HepG2 (cell line): ENCODE measurements at regions not wholly inside any gene's neighbourhood (a gene's known extent, or its start where the extent isn't known, plus 50 kb on each side); places are given as distances from the start of the nearest gene placed in this dataset.
A peak's percentile ranks its signal among the peaks of the same experiment; 100 is the strongest.

Experiments used
- ETV6 ChIP-seq: sonication (generic); formaldehyde crosslinking; conservative IDR thresholded peaks from 2 replicates; pipeline ENCODE4 v1.4.0; 2020; ENCODE audit warnings: missing genetic modification reagents
- HES4 ChIP-seq: sonication (generic); formaldehyde crosslinking; IDR thresholded peaks from 2 replicates; pipeline ENCODE4 v1.9.0; 2021; ENCODE audit warnings: mild to moderate bottlenecking, missing genetic modification reagents, borderline replicate concordance
- HNRNPK ChIP-seq: fragments of 200-400 bp; formaldehyde crosslinking; IDR thresholded peaks from 2 replicates; pipeline ENCODE4 v1.6.1; 2018; ENCODE audit warnings: low read length, low read depth, moderate library complexity, mild to moderate bottlenecking; ENCODE audit not compliant: poor library complexity, severe bottlenecking
- PITX1 ChIP-seq: sonication (generic); formaldehyde crosslinking; IDR thresholded peaks from 2 replicates; pipeline ENCODE4 v1.5.1; 2020; ENCODE audit warnings: mild to moderate bottlenecking, missing genetic modification reagents
- POLR2A ChIP-seq, 2 experiments: IDR thresholded peaks; 2 replicates each; pipeline ENCODE4 v1.6.1; 2011; ENCODE audit warnings: low read depth in 2 of 2, low read length in 2 of 2, mild to moderate bottlenecking in 1 of 2, moderate library complexity in 1 of 2; ENCODE audit not compliant: insufficient read depth in 1 of 2
- RARA ChIP-seq: IDR thresholded peaks from 2 replicates; pipeline ENCODE4 v1.6.1; 2016; ENCODE audit warnings: missing genetic modification reagents, missing compliant biosample characterization
- SRY ChIP-seq: sonication (generic); formaldehyde crosslinking; IDR thresholded peaks from 2 replicates; pipeline ENCODE4 v1.8.0; 2022; ENCODE audit warnings: mild to moderate bottlenecking, missing genetic modification reagents
- YY1 ChIP-seq: IDR thresholded peaks from 2 replicates; pipeline ENCODE4 v1.6.1; 2011; ENCODE audit warnings: low read length, low read depth, moderate library complexity, mild to moderate bottlenecking; ENCODE audit not compliant: insufficient read depth, insufficient replicate concordance
- ZBTB38 ChIP-seq: sonication (generic); formaldehyde crosslinking; IDR thresholded peaks from 2 replicates; pipeline ENCODE4 v1.5.1; 2020; ENCODE audit warnings: mild to moderate bottlenecking, missing genetic modification reagents
- ZFP36L2 ChIP-seq: sonication (generic); formaldehyde crosslinking; IDR thresholded peaks from 2 replicates; pipeline ENCODE4 v1.4.0; 2020; ENCODE audit warnings: missing genetic modification reagents
- ZNF136 ChIP-seq: sonication (generic); formaldehyde crosslinking; IDR thresholded peaks from 2 replicates; pipeline ENCODE4 v1.8.1; 2022; ENCODE audit warnings: low read depth, mild to moderate bottlenecking, moderate library complexity, missing genetic modification reagents
- ZNF234 ChIP-seq: sonication (generic); formaldehyde crosslinking; conservative IDR thresholded peaks from 2 replicates; pipeline ENCODE4 v1.5.1; 2020; ENCODE audit warnings: mild to moderate bottlenecking, missing genetic modification reagents
- ZNF331 ChIP-seq: sonication (generic); formaldehyde crosslinking; IDR thresholded peaks from 2 replicates; pipeline ENCODE4 v1.4.0; 2020; ENCODE audit warnings: missing genetic modification reagents
- ZNF468 ChIP-seq: sonication (generic); formaldehyde crosslinking; IDR thresholded peaks from 2 replicates; pipeline ENCODE4 v1.8.0; 2022; ENCODE audit warnings: mild to moderate bottlenecking, moderate library complexity, missing genetic modification reagents
- ZNF660 ChIP-seq: sonication (generic); formaldehyde crosslinking; IDR thresholded peaks from 2 replicates; pipeline ENCODE4 v1.5.1; 2020; ENCODE audit warnings: mild to moderate bottlenecking, low read depth, missing genetic modification reagents, borderline replicate concordance
- ZNF713 ChIP-seq: sonication (generic); formaldehyde crosslinking; IDR thresholded peaks from 2 replicates; pipeline ENCODE4 v1.4.0; 2020; ENCODE audit warnings: mild to moderate bottlenecking, missing genetic modification reagents
- ZSCAN21 ChIP-seq: sonication (generic); formaldehyde crosslinking; IDR thresholded peaks from 2 replicates; pipeline ENCODE4 v1.8.0; 2022; ENCODE audit warnings: mild to moderate bottlenecking, missing genetic modification reagents, moderate library complexity, borderline replicate concordance
- ZSCAN30 ChIP-seq: sonication (generic); formaldehyde crosslinking; IDR thresholded peaks from 2 replicates; pipeline ENCODE4 v1.5.0; 2020; ENCODE audit warnings: mild to moderate bottlenecking, missing genetic modification reagents
- TF ChIP-seq, protein P1 (sequence below): sonication (generic); formaldehyde crosslinking; IDR thresholded peaks from 2 replicates; pipeline ENCODE4 v1.4.0; 2020; ENCODE audit warnings: missing genetic modification reagents
- TF ChIP-seq, protein P2 (sequence below): sonication (generic); formaldehyde crosslinking; IDR thresholded peaks from 2 replicates; pipeline ENCODE4 v1.4.0; 2020; ENCODE audit warnings: missing genetic modification reagents
- TF ChIP-seq, protein P3 (sequence below): sonication (generic); formaldehyde crosslinking; IDR thresholded peaks from 2 replicates; pipeline ENCODE4 v1.4.0; 2020; ENCODE audit warnings: missing genetic modification reagents, low read depth, mild to moderate bottlenecking, borderline replicate concordance
- TF ChIP-seq, protein P4 (sequence below): sonication (generic); formaldehyde crosslinking; IDR thresholded peaks from 2 replicates; pipeline ENCODE4 v1.4.0; 2020; ENCODE audit warnings: missing genetic modification reagents, mild to moderate bottlenecking, borderline replicate concordance
- TF ChIP-seq, protein P5 (sequence below): sonication (generic); formaldehyde crosslinking; IDR thresholded peaks from 2 replicates; pipeline ENCODE4 v1.8.1; 2023; ENCODE audit warnings: missing genetic modification reagents, mild to moderate bottlenecking, borderline replicate concordance

DNA sequence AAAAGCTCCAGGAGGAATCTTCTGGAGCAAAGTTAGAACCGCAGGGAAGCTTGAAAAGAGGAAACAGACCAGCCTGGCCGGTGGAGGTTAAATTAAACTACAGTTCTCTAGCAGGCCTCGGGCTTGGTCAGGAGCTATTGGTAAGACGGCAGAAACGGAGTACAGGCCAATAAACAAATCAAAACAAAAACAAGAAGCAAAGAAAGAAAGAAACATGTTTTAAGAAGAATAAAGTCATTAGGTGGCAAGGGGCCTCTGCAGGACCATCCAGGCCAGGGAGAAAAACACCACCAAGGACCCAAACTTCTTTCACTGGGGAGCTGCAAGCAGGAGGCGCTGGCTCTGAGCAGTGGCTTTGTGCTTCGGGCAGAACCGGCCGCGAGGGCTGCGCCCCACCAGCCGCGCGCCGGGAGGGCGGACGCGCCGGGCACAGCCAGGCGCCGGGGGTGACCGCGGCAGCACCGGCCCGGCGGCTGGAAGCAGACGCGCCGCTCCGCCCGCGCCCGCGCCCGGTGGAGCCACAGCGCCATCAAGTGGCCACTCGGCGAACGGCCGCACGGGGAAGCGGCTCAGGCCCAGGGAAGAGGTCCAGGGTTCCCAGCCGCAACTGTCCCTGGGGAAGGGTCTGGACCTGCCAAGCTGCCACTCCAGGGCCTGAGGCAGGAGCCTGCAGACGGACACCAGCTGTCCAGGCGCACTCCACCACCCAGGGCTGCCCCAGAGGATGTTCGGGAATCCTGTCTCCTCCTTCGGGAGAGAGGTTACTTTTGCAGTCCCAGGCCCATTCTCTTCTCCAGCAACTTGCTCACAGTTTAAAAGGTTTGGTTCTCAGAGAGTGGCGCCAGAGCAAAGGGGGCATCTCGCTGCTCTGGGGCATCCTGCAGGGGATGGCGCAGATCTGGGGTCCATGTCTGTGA is 419.4 kb downstream of the SOX9 start (continued):
- TF ChIP-seq, protein P1, sequence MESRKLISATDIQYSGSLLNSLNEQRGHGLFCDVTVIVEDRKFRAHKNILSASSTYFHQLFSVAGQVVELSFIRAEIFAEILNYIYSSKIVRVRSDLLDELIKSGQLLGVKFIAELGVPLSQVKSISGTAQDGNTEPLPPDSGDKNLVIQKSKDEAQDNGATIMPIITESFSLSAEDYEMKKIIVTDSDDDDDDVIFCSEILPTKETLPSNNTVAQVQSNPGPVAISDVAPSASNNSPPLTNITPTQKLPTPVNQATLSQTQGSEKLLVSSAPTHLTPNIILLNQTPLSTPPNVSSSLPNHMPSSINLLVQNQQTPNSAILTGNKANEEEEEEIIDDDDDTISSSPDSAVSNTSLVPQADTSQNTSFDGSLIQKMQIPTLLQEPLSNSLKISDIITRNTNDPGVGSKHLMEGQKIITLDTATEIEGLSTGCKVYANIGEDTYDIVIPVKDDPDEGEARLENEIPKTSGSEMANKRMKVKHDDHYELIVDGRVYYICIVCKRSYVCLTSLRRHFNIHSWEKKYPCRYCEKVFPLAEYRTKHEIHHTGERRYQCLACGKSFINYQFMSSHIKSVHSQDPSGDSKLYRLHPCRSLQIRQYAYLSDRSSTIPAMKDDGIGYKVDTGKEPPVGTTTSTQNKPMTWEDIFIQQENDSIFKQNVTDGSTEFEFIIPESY (CRISPR knock-in tag), result no peak
- TF ChIP-seq ZNF468 (CRISPR knock-in tag), result no peak
- TF ChIP-seq, protein P2, sequence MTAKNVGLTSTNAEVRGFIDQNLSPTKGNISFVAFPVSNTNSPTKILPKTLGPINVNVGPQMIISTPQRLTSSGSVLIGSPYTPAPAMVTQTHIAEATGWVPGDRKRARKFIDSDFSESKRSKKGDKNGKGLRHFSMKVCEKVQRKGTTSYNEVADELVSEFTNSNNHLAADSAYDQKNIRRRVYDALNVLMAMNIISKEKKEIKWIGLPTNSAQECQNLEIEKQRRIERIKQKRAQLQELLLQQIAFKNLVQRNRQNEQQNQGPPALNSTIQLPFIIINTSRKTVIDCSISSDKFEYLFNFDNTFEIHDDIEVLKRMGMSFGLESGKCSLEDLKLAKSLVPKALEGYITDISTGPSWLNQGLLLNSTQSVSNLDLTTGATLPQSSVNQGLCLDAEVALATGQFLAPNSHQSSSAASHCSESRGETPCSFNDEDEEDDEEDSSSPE (CRISPR knock-in tag), result 0 out of 2 replicates have a peak, but pooled peaks have one; percentile 34
- no peak; the same call in 1 of the 2 replicates for TF ChIP-seq ZNF136 (CRISPR knock-in tag)
- TF ChIP-seq, protein P3, sequence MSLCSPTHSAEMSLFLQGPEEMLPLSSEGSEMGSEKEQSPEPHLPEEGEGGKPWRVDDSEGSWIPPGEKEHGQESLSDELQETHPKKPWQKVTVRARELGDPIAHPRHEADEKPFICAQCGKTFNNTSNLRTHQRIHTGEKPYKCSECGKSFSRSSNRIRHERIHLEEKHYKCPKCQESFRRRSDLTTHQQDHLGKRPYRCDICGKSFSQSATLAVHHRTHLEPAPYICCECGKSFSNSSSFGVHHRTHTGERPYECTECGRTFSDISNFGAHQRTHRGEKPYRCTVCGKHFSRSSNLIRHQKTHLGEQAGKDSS (CRISPR knock-in tag), result peak; percentile 88; the same call in 1 of the 2 replicates
- TF ChIP-seq, protein P4, sequence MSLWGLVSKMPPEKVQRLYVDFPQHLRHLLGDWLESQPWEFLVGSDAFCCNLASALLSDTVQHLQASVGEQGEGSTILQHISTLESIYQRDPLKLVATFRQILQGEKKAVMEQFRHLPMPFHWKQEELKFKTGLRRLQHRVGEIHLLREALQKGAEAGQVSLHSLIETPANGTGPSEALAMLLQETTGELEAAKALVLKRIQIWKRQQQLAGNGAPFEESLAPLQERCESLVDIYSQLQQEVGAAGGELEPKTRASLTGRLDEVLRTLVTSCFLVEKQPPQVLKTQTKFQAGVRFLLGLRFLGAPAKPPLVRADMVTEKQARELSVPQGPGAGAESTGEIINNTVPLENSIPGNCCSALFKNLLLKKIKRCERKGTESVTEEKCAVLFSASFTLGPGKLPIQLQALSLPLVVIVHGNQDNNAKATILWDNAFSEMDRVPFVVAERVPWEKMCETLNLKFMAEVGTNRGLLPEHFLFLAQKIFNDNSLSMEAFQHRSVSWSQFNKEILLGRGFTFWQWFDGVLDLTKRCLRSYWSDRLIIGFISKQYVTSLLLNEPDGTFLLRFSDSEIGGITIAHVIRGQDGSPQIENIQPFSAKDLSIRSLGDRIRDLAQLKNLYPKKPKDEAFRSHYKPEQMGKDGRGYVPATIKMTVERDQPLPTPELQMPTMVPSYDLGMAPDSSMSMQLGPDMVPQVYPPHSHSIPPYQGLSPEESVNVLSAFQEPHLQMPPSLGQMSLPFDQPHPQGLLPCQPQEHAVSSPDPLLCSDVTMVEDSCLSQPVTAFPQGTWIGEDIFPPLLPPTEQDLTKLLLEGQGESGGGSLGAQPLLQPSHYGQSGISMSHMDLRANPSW (CRISPR knock-in tag), result no peak
- TF ChIP-seq ZNF660, result no peak
- no peak for TF ChIP-seq POLR2A (IDR thresholded peaks at IDR 0.05; ENCODE audit: insufficient read depth in 1 of 2, low read depth in 2 of 2, low read length in 2 of 2)
- no peak for TF ChIP-seq ZNF713 (CRISPR knock-in tag)
- no peak for TF ChIP-seq ETV6 (CRISPR knock-in tag)
- peak; percentile 58; the same call in 1 of the 2 replicates for TF ChIP-seq ZNF331
- TF ChIP-seq HES4 (CRISPR knock-in tag), result no peak
- TF ChIP-seq PITX1 (CRISPR knock-in tag), result no peak
- TF ChIP-seq RARA (CRISPR knock-in tag), result no peak; the same call in 1 of the 2 replicates
- TF ChIP-seq ZBTB38 (CRISPR knock-in tag), result peak; percentile 88
- no peak for TF ChIP-seq ZNF234 (CRISPR knock-in tag)
- TF ChIP-seq YY1, result peak; percentile 78
- TF ChIP-seq, protein P5, sequence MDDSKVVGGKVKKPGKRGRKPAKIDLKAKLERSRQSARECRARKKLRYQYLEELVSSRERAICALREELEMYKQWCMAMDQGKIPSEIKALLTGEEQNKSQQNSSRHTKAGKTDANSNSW (CRISPR knock-in tag), result no peak
- TF ChIP-seq HNRNPK, result no peak
- TF ChIP-seq ZSCAN30 (CRISPR knock-in tag), result no peak
- no peak for TF ChIP-seq SRY (CRISPR knock-in tag)
- TF ChIP-seq ZSCAN21 (CRISPR knock-in tag), result peak; percentile 89
- TF ChIP-seq ZFP36L2 (CRISPR knock-in tag), result no peak
